Stimulated activated CD4-positive, alpha-beta T cell treated with anti-CD3 and anti-CD28 coated beads, TNF-alpha, amount 100 ng/mL, for 1 hour (primary cell): ENCODE measurements at regions not wholly inside any gene's neighbourhood (a gene's known extent, or its start where the extent isn't known, plus 50 kb on each side); places are given as distances from the start of the nearest gene placed in this dataset.

ENCODE experiments used
- DNase-seq, 3 donors: peaks; one replicate each; pipeline ENCODE4 v3.0.0-alpha.2; 2020; ENCODE audit warnings: low read depth in 3 of 3, low spot score in 1 of 3

- DNase-seq = no peak
Measured at GRCh38 chr2:121120411-121120810, 164.6 kb downstream of the TFCP2L1 start.

GRCh38 chr2:121120991-121121390, 164.0 kb downstream of the TFCP2L1 start:
- no peak for DNase-seq

- no peak for DNase-seq
Measured at GRCh38 chr2:121121661-121122060, 163.3 kb downstream of the TFCP2L1 start.

- no peak for DNase-seq
Measured at GRCh38 chr2:121123268-121123667, 161.7 kb downstream of the TFCP2L1 start.

GRCh38 chr2:121124330-121124729, 160.7 kb downstream of the TFCP2L1 start:
- no peak for DNase-seq

- no peak for DNase-seq
Measured at GRCh38 chr2:121125350-121125749, 159.7 kb downstream of the TFCP2L1 start.

- no peak for DNase-seq
Measured at GRCh38 chr2:121128741-121129659, 156.0 kb downstream of the TFCP2L1 start.

GRCh38 chr2:121129692-121130091, 155.3 kb downstream of the TFCP2L1 start:
- DNase-seq = no peak

GRCh38 chr2:121130301-121130850, 154.6 kb downstream of the TFCP2L1 start:
- no peak for DNase-seq

GRCh38 chr2:121131375-121131774, 153.6 kb downstream of the TFCP2L1 start:
- no peak for DNase-seq

- DNase-seq = no peak
Measured at GRCh38 chr2:121132054-121132761, 152.8 kb downstream of the TFCP2L1 start.

GRCh38 chr2:121132762-121133107, 152.3 kb downstream of the TFCP2L1 start:
- DNase-seq = no peak

GRCh38 chr2:121133551-121134319, 151.3 kb downstream of the TFCP2L1 start:
- no peak for DNase-seq

- no peak for DNase-seq
Measured at GRCh38 chr2:121134728-121135127, 150.3 kb downstream of the TFCP2L1 start.

GRCh38 chr2:121135168-121135853, 149.7 kb downstream of the TFCP2L1 start:
- DNase-seq = no peak

- no peak for DNase-seq
Measured at GRCh38 chr2:121136323-121136722, 148.7 kb downstream of the TFCP2L1 start.

GRCh38 chr2:121137571-121137970, 147.4 kb downstream of the TFCP2L1 start:
- DNase-seq = no peak

GRCh38 chr2:121140734-121141133, 144.3 kb downstream of the TFCP2L1 start:
- no peak for DNase-seq

GRCh38 chr2:121142452-121142851, 142.6 kb downstream of the TFCP2L1 start:
- DNase-seq = no peak

- DNase-seq = no peak
Measured at GRCh38 chr2:121144111-121144510, 140.9 kb downstream of the TFCP2L1 start.

GRCh38 chr2:121146630-121147029, 138.4 kb downstream of the TFCP2L1 start:
- no peak for DNase-seq
